ENCODE measurements at regions not wholly inside any gene's neighbourhood (a gene's known extent, or its start where the extent isn't known, plus 50 kb on each side); places are given as distances from the start of the nearest gene placed in this dataset.

DNA sequence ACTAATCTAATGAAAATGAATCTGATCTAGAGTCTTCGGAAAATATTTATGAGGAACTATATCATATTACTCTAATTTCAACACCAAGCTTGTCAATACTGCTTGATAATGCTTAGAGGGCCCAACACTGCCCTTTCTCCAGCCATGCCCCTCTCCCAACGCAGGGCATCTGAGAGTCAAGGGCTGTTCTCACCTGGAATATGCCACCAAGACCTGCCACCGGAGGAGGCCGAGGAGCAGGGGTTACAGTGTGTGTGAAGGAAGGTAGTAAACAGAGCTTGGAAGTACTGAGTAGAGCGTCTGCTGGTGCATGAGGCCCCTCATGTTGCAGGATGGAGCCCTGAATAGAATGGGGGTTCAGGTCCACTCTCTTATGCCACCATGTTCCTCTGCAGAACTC, 301.3 kb upstream of the MPDZ start:
- H3K27ac ChIP-seq, result no peak overlapping the region
- TF ChIP-seq CTCF (IDR thresholded peaks at IDR 0.05) (0 out of 2 replicates have a peak, but pooled peaks have one; percentile 10), ZFX (IDR thresholded peaks at IDR 0.05; ENCODE audit: borderline replicate concordance) (no peak)

GRCh38 chr9:13580131-13580530, 300.6 kb upstream of the MPDZ start:
- no peak for TF ChIP-seq ZFX (IDR thresholded peaks at IDR 0.05; ENCODE audit: borderline replicate concordance)
- no peak for TF ChIP-seq CTCF (IDR thresholded peaks at IDR 0.05)
- no peak overlapping the region for H3K27ac ChIP-seq

- H3K27ac ChIP-seq, result no peak overlapping the region
- TF ChIP-seq CTCF (IDR thresholded peaks at IDR 0.05) (no peak), ZFX (IDR thresholded peaks at IDR 0.05; ENCODE audit: borderline replicate concordance) (no peak)
Measured at GRCh38 chr9:13576101-13576500, 296.6 kb upstream of the MPDZ start.

GRCh38 chr9:13575558-13575957, 296.1 kb upstream of the MPDZ start:
- H3K27ac ChIP-seq, result no peak overlapping the region
- no peak for TF ChIP-seq ZFX (IDR thresholded peaks at IDR 0.05; ENCODE audit: borderline replicate concordance)
- TF ChIP-seq CTCF (IDR thresholded peaks at IDR 0.05), result no peak

GRCh38 chr9:13570068-13570974, 290.8 kb upstream of the MPDZ start:
- H3K27ac ChIP-seq, result no peak overlapping the region
- TF ChIP-seq CTCF (IDR thresholded peaks at IDR 0.05) (no peak), ZFX (IDR thresholded peaks at IDR 0.05; ENCODE audit: borderline replicate concordance) (no peak)

DNA sequence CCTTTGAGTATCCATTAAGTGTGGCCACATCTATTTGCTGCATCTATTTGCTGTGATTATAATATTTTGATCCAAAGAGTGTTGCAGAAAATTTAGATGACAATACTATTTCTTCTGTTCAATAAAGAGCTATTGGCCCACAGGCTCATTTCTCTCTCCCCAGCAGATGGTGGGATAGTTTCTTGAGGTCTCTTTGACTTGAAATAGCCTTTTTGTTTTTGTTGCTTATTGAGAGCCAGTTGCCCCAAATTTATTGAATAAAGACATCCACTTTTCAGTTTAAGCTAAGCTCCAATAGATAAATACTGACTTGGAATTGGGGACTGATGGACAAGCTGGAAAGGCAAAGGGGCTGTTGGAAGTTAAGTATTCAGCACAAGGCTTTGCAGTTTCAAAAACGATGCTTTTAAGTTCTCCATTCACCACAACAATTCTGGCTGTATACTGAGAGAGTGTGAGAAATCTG, 290.1 kb upstream of the MPDZ start:
- no peak for TF ChIP-seq CTCF (IDR thresholded peaks at IDR 0.05)
- no peak for TF ChIP-seq ZFX (IDR thresholded peaks at IDR 0.05; ENCODE audit: borderline replicate concordance)
- H3K27ac ChIP-seq, result no peak overlapping the region
